Lower leg skin (tissue), 4 donors: ENCODE measurements at regions not wholly inside any gene's neighbourhood (a gene's known extent, or its start where the extent isn't known, plus 50 kb on each side); places are given as distances from the start of the nearest gene placed in this dataset.

ENCODE experiments used
- DNase-seq, 2 donors: peaks; one replicate each; pipeline ENCODE4 v3.0.0-alpha.2; 2019; ENCODE audit warnings: low spot score in 2 of 2
- H3K4me3 ChIP-seq: fragments of 200-600 bp; sonication (generic); 2 replicates; pipeline ENCODE4 v1.5.1; 2017; ENCODE audit warnings: mild to moderate bottlenecking, low read depth; ENCODE audit not compliant: poor library complexity, severe bottlenecking
- POLR2A ChIP-seq, 2 donors: fragments of 450-650 bp; IDR thresholded peaks; one replicate each; pipeline ENCODE4 v1.6.1; 2016 to 2017; ENCODE audit warnings: antibody characterized with exemption in 2 of 2, mild to moderate bottlenecking in 1 of 2, moderate library complexity in 1 of 2
- WGBS, 2 donors: methylation state at CpG; one replicate each; pipeline ENCODE4 v1.1.5; 2018; 5-methylcytosine and 5-hydroxymethylcytosine counted together
- intact Hi-C: fragments of 100-400 bp; cut with DNase I; formaldehyde crosslinking; loops from one replicate; pipeline ENCODE4 v1.15.0; 2023; ENCODE audit warnings: low total_unique reads
- TF ChIP-seq, protein P1 (sequence below), 3 donors: fragments of 450-650 bp; IDR thresholded peaks; one replicate each; pipeline ENCODE4 v1.5.1; 2016; ENCODE audit warnings: antibody characterized with exemption in 3 of 3, mild to moderate bottlenecking in 3 of 3, moderate library complexity in 2 of 3

DNA sequence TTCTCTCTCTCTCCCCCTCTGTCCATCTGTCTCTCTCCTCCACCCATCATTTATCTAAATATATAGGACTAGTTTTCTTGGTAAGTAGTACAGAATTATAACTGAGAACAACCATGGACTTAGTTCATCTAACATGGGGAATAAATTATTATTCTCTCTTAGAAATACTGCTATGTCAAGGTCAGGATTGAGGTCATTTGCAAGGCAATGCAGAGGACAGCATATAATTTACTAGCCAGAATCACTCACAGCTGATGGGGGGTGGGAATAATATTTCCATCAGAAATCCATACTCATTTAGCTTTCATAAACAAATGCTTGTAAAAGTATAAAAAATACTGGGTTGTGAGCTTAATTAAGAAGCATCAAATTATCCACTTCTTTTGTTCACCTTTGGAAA is 553.9 kb upstream of the POU3F2 start:
- intact Hi-C loops: no loop called here
- DNase-seq: no peak
- no peak for TF ChIP-seq POLR2A (IDR thresholded peaks at IDR 0.05)
- TF ChIP-seq, protein P1, sequence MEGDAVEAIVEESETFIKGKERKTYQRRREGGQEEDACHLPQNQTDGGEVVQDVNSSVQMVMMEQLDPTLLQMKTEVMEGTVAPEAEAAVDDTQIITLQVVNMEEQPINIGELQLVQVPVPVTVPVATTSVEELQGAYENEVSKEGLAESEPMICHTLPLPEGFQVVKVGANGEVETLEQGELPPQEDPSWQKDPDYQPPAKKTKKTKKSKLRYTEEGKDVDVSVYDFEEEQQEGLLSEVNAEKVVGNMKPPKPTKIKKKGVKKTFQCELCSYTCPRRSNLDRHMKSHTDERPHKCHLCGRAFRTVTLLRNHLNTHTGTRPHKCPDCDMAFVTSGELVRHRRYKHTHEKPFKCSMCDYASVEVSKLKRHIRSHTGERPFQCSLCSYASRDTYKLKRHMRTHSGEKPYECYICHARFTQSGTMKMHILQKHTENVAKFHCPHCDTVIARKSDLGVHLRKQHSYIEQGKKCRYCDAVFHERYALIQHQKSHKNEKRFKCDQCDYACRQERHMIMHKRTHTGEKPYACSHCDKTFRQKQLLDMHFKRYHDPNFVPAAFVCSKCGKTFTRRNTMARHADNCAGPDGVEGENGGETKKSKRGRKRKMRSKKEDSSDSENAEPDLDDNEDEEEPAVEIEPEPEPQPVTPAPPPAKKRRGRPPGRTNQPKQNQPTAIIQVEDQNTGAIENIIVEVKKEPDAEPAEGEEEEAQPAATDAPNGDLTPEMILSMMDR (IDR thresholded peaks at IDR 0.05): no peak
- H3K4me3 ChIP-seq: no peak overlapping the region

GRCh38 chr6:98286620-98287019 is 547.8 kb upstream of the POU3F2 start:
- intact Hi-C loops: no loop called here
- TF ChIP-seq, protein P1 (IDR thresholded peaks at IDR 0.05): no peak
- no peak for TF ChIP-seq POLR2A (IDR thresholded peaks at IDR 0.05)
- DNase-seq: no peak
- WGBS, 2 donors: 89 to 97% methylated on average over 3 of the region's 3 CpGs
- no peak overlapping the region for H3K4me3 ChIP-seq

GRCh38 chr6:98287876-98288275 is 546.5 kb upstream of the POU3F2 start:
- H3K4me3 ChIP-seq: no peak overlapping the region
- TF ChIP-seq POLR2A (IDR thresholded peaks at IDR 0.05): no peak
- TF ChIP-seq, protein P1 (IDR thresholded peaks at IDR 0.05): no peak
- DNase-seq: no peak
- 77 to 80% methylated on average over 3 of the region's 3 CpGs for WGBS, 2 donors
- intact Hi-C loops: no loop called here

DNA sequence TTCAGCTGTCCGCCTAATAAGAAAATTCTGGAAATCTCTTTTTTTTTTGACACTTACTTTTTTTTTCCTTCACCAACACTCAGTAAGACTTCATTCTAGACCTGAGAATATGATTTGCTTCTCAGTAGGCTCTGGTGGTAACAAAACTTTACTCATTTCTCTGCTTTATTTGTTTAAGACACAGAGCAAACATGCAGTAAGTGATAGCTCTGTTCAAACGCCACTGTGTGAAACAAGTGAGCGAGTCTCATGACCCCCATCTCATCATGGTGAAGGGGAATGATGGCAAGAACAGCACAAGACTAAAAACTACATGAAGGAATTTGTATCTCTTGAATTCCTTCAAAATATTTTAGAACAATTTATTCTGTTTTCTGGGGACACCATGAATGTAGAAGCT is 541.6 kb upstream of the POU3F2 start:
- no peak for DNase-seq
- WGBS, 2 donors: 80 to 91% methylated on average over 3 of the region's 3 CpGs
- no peak overlapping the region for H3K4me3 ChIP-seq
- intact Hi-C loops: no loop called here
- TF ChIP-seq, protein P1 (IDR thresholded peaks at IDR 0.05): no peak
- no peak for TF ChIP-seq POLR2A (IDR thresholded peaks at IDR 0.05)

GRCh38 chr6:98295515-98296175 is 538.7 kb upstream of the POU3F2 start:
- DNase-seq: no peak
- intact Hi-C loops: no loop called here
- 51 to 58% methylated on average over 5 of the region's 5 CpGs for WGBS, 2 donors
- H3K4me3 ChIP-seq: no peak overlapping the region
- TF ChIP-seq, protein P1 (IDR thresholded peaks at IDR 0.05): no peak
- no peak for TF ChIP-seq POLR2A (IDR thresholded peaks at IDR 0.05)

DNA sequence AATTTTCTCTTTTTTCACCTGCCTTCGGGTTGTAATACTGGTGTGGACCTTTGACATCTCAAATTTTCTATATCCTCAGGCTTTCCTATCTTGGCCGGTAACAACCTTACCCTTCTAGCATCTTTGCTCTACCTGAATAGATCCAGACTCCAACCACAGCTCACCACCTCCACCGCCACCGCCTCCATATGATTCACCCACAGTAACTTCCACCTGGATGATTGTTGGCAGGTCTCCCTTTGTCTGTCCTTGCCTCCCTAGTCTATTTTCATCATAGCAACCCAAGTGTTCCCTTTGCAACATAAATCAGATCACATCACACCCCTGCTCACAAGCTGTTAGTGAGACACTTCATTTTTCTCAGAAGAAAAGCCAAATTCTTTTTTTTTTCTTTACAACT is 525.8 kb upstream of the POU3F2 start:
- WGBS, 2 donors: 43 to 61% methylated on average over 4 of the region's 4 CpGs
- H3K4me3 ChIP-seq: no peak overlapping the region
- intact Hi-C loops: no loop called here
- no peak for TF ChIP-seq POLR2A (IDR thresholded peaks at IDR 0.05)
- TF ChIP-seq, protein P1 (IDR thresholded peaks at IDR 0.05): no peak
- DNase-seq: no peak
